Heart right ventricle (tissue), 16 donors: ENCODE measurements at regions not wholly inside any gene's neighbourhood (a gene's known extent, or its start where the extent isn't known, plus 50 kb on each side); places are given as distances from the start of the nearest gene placed in this dataset.

Source experiments
- ATAC-seq, 8 donors: fragments of 200-7000 bp; cut with Tn5 transposase; one replicate each; pipeline ENCODE4 v1.9.1; 2020; ENCODE audit warnings: mild to moderate bottlenecking in 8 of 8, moderate library complexity in 8 of 8, moderate number of reproducible peaks in 1 of 8
- DNase-seq, 2 donors: peaks; one replicate each; pipeline ENCODE4 v3.0.0-alpha.2; 2020
- H3K27ac ChIP-seq, 10 donors: fragments of 200-600 bp; sonication (generic) in 2 of 10; one replicate each; pipeline versions ENCODE4 v1.5.0 to v1.8.0; 2020 to 2022; ENCODE audit warnings: mild to moderate bottlenecking in 3 of 10
- H3K27me3 ChIP-seq, 7 donors: fragments of 200-600 bp; one replicate each; pipeline ENCODE4 v1.8.0; 2021 to 2022; ENCODE audit warnings: mild to moderate bottlenecking in 2 of 7
- H3K36me3 ChIP-seq, 9 donors: fragments of 200-600 bp; sonication (generic) in 1 of 9; one replicate each; pipeline versions ENCODE4 v1.5.0 to v1.8.0; 2020 to 2022; ENCODE audit warnings: mild to moderate bottlenecking in 2 of 9
- H3K4me1 ChIP-seq, 9 donors: fragments of 200-600 bp; sonication (generic) in 1 of 9; one replicate each; pipeline versions ENCODE4 v1.5.0 to v1.8.0; 2020 to 2022; ENCODE audit warnings: mild to moderate bottlenecking in 4 of 9
- H3K4me3 ChIP-seq, 10 donors: fragments of 200-600 bp; sonication (generic) in 2 of 10; one replicate each; pipeline versions ENCODE4 v1.5.0 to v1.8.0; 2020 to 2022; ENCODE audit warnings: mild to moderate bottlenecking in 7 of 10, moderate library complexity in 2 of 10
- H3K9me3 ChIP-seq, 11 donors: fragments of 200-600 bp in 10 of 11; sonication (generic) in 2 of 11; one replicate each; pipeline versions ENCODE4 v1.5.0 to v1.8.0; 2013 to 2022; ENCODE audit warnings: mild to moderate bottlenecking in 2 of 11, control low read depth in 1 of 11, moderate library complexity in 1 of 11
- CTCF ChIP-seq, 9 donors: fragments of 200-600 bp; sonication (generic) in 2 of 9; IDR thresholded peaks; one replicate each; pipeline versions ENCODE4 v1.5.0 to v1.8.0; 2021 to 2022; ENCODE audit warnings: antibody characterized with exemption in 9 of 9, mild to moderate bottlenecking in 5 of 9, moderate library complexity in 1 of 9
- WGBS, 2 donors: extraction: QIAGEN DNeasy Blood & Tissue Kit; methylation state at CpG; one replicate each; pipeline ENCODE4 v1.1.7; 2013; ENCODE audit warnings: inconsistent platforms in 1 of 2; 5-methylcytosine and 5-hydroxymethylcytosine counted together
- intact Hi-C, 10 donors: fragments of 100-400 bp; cut with DNase I; formaldehyde crosslinking; loops; one replicate each; pipeline versions ENCODE4 v1.11.1 to v1.14.2; 2022
- donor health status: Arrhythmogenic right ventricular cardiomyopathy.
- donor health status: ischemic (EF 13 %, LVEDD 7.1; RV severe dilation, severe dysfunction).
- donor health status: healthy with polysubstance abuse.
- donor health status: DM: no; HTN: yes; CAD: no.
- donor health status: DM: no; HTN: no; CAD: no.
- donor health status: ischemic (EF 25% LVEDD 6.9; RV normal size, moderate dysfunction).
- donor health status: ischemic (EF 25% LVEDD 5.7; RV mildly dilated, moderate dysfunction).
- donor health status: healthy.
- donor health status: DM: yes; HTN: yes; CAD: no.
- donor health status: Ischemic cardiomyopathy.
- donor health status: ischemic (EF 35%, LVEDD 5.7; RV mildly dilated, moderate dysfunction).
- donor health status: nonischemic (EF 11% LVEDD 7.7; RV severe dilation, severe dysfunction).
- donor health status: DM: yes; HTN: yes; CAD: no.
- donor health status: PGD.
- donor health status: ischemic (EF 29% LVEDD 5.4; RV normal size, mild dysfunction).
- donor health status: nonischemic (EF 23%, LVEDD 6.1; RV moderate dilation, normal function).

GRCh38 chr2:45093181-45093580 is 83.9 kb upstream of the SIX2 start:
- intact Hi-C loops = no loop called here
- DNase-seq (no peak), ATAC-seq (no peak)
- Histone ChIP-seq H3K4me1 (no peaks in the 10 kb centered on the region), H3K27ac (no peak overlapping the region), H3K27me3 (peaks cover 0 to 31% (median 15%) of the 10 kb centered on the region in 7 donors), H3K4me3 (no peak overlapping the region), H3K9me3 (no peaks in the 10 kb centered on the region), H3K36me3 (no peaks in the 10 kb centered on the region)
- WGBS, 2 donors = 95% methylated on average over 5 of the region's 5 CpGs
- no peak for TF ChIP-seq CTCF (IDR thresholded peaks at IDR 0.05)

- DNase-seq (no peak), ATAC-seq (no peak)
- no peaks in the 10 kb centered on the region for H3K36me3 ChIP-seq
- intact Hi-C loops = no loop called here
- H3K9me3 ChIP-seq = no peaks in the 10 kb centered on the region
- H3K27me3 ChIP-seq = peaks cover 0 to 13% (median 9%) of the 10 kb centered on the region in 7 donors
- TF ChIP-seq CTCF (IDR thresholded peaks at IDR 0.05) = no peak
- H3K4me3 ChIP-seq = no peak overlapping the region
- WGBS, 2 donors = 78 to 81% methylated on average over 12 of the region's 12 CpGs
- H3K4me1 ChIP-seq = no peaks in the 10 kb centered on the region
- no peak overlapping the region for H3K27ac ChIP-seq
These were observed 80.5 kb upstream of the SIX2 start for GRCh38 chr2:45089554-45090261.

GRCh38 chr2:45085487-45085886 is 76.2 kb upstream of the SIX2 start:
- Histone ChIP-seq H3K4me1 (no peaks in the 10 kb centered on the region), H3K4me3 (no peak overlapping the region), H3K36me3 (no peaks in the 10 kb centered on the region), H3K27ac (no peak overlapping the region), H3K9me3 (no peaks in the 10 kb centered on the region), H3K27me3 (peaks cover 0 to 6% (median 0%) of the 10 kb centered on the region in 7 donors)
- intact Hi-C loops = no loop called here
- no peak for TF ChIP-seq CTCF (IDR thresholded peaks at IDR 0.05)
- no peak for ATAC-seq
- 93 to 95% methylated on average over 4 of the region's 4 CpGs for WGBS, 2 donors
- no peak for DNase-seq

- ATAC-seq (no peak), DNase-seq (no peak)
- Histone ChIP-seq H3K27ac (no peak overlapping the region), H3K4me3 (no peak overlapping the region), H3K4me1 (no peaks in the 10 kb centered on the region), H3K9me3 (no peaks in the 10 kb centered on the region), H3K36me3 (no peaks in the 10 kb centered on the region), H3K27me3 (peaks cover 0 to 6% (median 0%) of the 10 kb centered on the region in 7 donors)
- TF ChIP-seq CTCF (IDR thresholded peaks at IDR 0.05) = no peak
- 79 to 82% methylated on average over 8 of the region's 8 CpGs for WGBS, 2 donors
- intact Hi-C loops = no loop called here
These were observed 75.2 kb upstream of the SIX2 start for GRCh38 chr2:45084361-45085020.
